HFF-Myc (cell line): ENCODE measurements at regions not wholly inside any gene's neighbourhood (a gene's known extent, or its start where the extent isn't known, plus 50 kb on each side); places are given as distances from the start of the nearest gene placed in this dataset.

Source experiments
- DNase-seq: peaks from one replicate; pipeline ENCODE4 v3.0.0-alpha.2; 2011; ENCODE audit warnings: low read depth; ENCODE audit errors: extremely low read depth
- H3K4me3 ChIP-seq: replicated peaks from 2 replicates; pipeline ENCODE4 v1.5.1; 2011; ENCODE audit warnings: low read depth, mild to moderate bottlenecking, control low read depth, low read length
- TF ChIP-seq, protein P1 (sequence below): IDR thresholded peaks from 2 replicates; pipeline ENCODE4 v1.5.1; 2012; ENCODE audit warnings: mild to moderate bottlenecking, low read depth, low read length, control low read depth; ENCODE audit errors: missing control alignments

DNA sequence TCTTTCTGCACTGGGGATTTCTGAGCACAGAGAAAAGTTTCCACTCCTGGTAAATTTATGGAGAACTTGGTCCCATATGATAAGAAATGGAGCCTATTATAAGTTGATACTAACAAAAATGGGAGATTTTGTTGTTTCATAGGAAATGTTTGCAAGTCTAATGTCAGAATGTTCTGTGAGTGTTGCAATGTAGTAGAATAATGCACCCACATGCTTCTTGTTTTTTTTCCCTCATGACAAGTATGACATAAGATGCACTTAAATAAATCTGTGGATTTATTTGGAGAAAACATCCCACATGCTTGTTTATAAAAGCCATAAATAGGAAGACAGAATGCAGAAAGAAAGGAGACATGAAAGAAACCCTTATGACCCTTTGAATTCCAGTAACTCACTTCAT, 50.8 kb upstream of the KCNJ6 start:
- H3K4me3 ChIP-seq = no peak overlapping the region
- DNase-seq = no peak
- TF ChIP-seq, protein P1, sequence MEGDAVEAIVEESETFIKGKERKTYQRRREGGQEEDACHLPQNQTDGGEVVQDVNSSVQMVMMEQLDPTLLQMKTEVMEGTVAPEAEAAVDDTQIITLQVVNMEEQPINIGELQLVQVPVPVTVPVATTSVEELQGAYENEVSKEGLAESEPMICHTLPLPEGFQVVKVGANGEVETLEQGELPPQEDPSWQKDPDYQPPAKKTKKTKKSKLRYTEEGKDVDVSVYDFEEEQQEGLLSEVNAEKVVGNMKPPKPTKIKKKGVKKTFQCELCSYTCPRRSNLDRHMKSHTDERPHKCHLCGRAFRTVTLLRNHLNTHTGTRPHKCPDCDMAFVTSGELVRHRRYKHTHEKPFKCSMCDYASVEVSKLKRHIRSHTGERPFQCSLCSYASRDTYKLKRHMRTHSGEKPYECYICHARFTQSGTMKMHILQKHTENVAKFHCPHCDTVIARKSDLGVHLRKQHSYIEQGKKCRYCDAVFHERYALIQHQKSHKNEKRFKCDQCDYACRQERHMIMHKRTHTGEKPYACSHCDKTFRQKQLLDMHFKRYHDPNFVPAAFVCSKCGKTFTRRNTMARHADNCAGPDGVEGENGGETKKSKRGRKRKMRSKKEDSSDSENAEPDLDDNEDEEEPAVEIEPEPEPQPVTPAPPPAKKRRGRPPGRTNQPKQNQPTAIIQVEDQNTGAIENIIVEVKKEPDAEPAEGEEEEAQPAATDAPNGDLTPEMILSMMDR = no peak

DNA sequence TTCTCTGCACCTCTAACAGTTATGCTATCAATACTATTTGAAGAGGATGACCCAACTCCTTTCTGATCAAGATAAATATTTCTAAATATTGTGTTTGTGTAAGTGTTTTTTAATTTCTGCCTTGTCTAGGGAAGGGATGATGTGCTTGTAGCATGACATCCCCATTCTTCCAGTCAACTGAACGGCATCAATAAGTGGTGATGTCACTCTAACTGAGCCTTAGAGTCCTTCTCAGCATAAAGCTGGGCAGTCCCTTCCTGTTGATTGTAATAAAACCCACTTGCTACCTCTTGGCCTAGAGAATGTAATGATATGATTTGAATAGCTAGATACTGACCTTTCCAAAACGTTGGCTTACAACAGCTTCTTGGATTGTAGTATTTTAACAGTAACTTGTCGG, 52.5 kb upstream of the KCNJ6 start:
- H3K4me3 ChIP-seq = no peak overlapping the region
- TF ChIP-seq, protein P1 = no peak
- DNase-seq = no peak

DNA sequence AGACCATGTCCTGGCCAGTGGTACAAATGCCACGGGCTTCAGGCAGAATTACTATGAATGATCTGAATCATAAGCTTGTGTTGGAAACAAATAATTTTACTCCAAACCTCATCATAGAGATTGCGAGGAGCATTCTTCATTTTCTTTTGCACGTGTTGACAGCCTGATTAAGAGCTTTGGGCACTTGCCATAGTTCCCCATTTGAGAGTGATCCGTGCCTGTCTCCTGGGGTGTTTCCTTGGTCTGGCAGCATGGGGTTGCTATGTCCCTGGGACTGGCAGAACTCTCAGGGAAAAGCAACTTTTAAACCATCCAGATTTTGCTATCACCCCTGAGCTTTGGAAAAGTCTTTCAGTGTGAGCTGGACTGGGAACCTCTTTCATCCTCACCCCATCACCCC, 54.3 kb upstream of the KCNJ6 start:
- TF ChIP-seq, protein P1 = no peak
- no peak overlapping the region for H3K4me3 ChIP-seq
- no peak for DNase-seq

DNA sequence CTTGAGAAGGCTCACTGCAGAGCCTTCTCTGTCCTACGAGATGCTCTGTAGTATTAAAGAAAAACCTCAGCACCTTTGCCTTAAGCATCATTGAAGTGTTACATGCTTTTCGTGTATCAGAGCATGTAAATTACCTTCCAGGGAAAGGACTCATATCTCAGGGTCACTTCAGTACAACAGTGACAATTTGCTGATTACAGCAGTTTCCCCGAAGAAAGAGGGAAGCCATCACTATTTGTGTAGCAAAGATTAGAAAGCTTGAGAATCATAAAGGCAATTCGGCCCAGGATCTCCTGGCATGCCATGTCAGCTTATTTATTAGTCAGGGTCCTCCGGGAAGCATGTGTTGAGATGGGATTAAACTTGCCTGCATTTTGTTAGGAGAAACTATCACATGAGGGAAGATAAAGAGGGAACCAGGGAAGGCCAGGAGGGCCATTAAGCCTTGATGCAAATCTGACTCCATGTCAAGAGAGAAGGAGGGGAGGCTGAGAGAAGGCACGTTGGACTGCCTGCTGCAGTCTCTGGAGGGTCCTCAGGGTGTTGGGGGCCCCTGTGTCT, 55.2 kb upstream of the KCNJ6 start:
- no peak overlapping the region for H3K4me3 ChIP-seq
- TF ChIP-seq, protein P1 = no peak
- no peak for DNase-seq

DNA sequence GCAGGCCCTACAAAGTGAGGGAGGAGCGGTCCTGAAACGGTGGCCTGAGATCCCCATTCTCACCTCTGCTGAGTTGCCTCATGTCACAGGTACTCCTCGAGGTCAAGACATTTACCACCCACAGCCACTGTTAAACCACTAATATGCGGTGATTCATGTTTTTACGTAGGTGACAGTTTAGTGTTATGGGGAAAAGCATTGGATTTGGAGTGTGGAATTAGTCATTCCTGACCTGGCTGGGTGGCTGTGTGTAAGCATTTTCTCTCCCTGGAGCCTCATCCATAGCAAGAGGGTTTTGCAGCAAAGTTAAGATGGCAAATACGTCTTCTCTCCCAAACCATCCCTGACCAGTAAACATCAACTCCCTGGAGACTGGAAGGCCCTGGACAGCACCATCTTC, 57.8 kb upstream of the KCNJ6 start:
- DNase-seq = no peak

DNA sequence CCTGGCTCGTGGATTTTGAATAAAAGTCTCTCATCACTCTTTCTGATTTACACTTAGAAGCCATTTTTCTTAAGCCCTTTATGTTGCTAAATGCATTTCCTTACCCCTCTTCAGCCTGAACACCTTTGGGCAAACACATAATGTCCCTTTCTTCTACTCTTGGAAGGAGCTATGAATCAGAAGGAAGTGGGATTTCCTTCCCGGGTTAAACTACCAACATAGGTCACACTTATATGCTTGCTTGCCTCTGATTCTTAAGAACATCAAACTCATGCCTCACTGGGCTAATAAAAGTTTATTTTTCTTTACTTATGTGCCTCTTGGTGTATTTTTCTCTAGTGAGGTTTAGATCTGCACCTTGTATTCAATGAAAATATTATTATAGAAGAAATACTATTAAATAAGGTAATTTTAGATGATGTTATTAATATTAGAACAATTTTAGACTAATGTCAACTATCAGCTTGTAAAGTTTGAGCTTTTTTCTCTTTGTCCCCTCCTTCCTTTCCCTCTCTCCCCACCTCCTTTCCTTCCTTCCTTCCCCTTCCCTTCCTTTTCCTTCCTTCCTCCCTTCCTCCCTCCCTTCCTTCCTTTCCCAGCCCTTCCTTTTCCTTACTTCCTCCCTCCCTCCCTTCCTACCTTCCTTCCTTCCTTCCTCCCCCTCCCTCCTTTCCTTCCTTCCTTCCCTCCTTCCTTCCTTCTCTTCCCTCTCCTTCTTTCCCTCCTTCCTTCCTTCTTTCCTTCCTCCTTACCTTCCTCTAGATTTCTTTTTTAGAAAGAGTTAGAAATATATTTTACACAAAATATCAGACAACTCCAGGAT, 66.5 kb upstream of the KCNJ6 start:
- H3K4me3 ChIP-seq = no peak overlapping the region
- no peak for DNase-seq
- TF ChIP-seq, protein P1 = no peak

More for the DNA sequence above, 57.8 kb upstream of the KCNJ6 start:
- TF ChIP-seq, protein P1 = no peak
- no peak overlapping the region for H3K4me3 ChIP-seq
